ENCODE measurements at regions not wholly inside any gene's neighbourhood (a gene's known extent, or its start where the extent isn't known, plus 50 kb on each side); places are given as distances from the start of the nearest gene placed in this dataset.

- Histone ChIP-seq H3K4me1 (no peaks in the 10 kb centered on the region), H3K27me3 (no peaks in the 10 kb centered on the region), H3K4me3 (no peak overlapping the region), H3K27ac (no peak overlapping the region), H3K36me3 (no peaks in the 10 kb centered on the region), H3K9me3 (no peaks in the 10 kb centered on the region)
- intact Hi-C loops (cut with DNase I): no loop called here
- ATAC-seq (no peak), DNase-seq (no peak)
- WGBS, 4 donors: 69 to 78% (median 77%) methylated on average over 8 of the region's 8 CpGs
- TF ChIP-seq CTCF (IDR thresholded peaks at IDR 0.05) (no peak), POLR2A (IDR thresholded peaks at IDR 0.05) (no peak)
Observed at GRCh38 chr16:26762594-26762993, 304.1 kb upstream of the C16orf82 start.

- no peak overlapping the region for H3K27ac ChIP-seq
- DNase-seq: peak in 1 of 5 donors; percentile 13
- H3K9me3 ChIP-seq: no peaks in the 10 kb centered on the region
- no peaks in the 10 kb centered on the region for H3K4me1 ChIP-seq
- H3K4me3 ChIP-seq: no peak overlapping the region
- TF ChIP-seq CTCF (IDR thresholded peaks at IDR 0.05): peak in 10 of 12 donors; percentile 10 to 63 (median 35)
- TF ChIP-seq POLR2A (IDR thresholded peaks at IDR 0.05): no peak
- no peaks in the 10 kb centered on the region for H3K36me3 ChIP-seq
- WGBS, 4 donors: 25 to 35% (median 27%) methylated on average over 4 of the region's 4 CpGs
- peak in 1 of 4 donors; percentile 56 for ATAC-seq
- no peaks in the 10 kb centered on the region for H3K27me3 ChIP-seq
- intact Hi-C loops (cut with DNase I): no loop called here
Observed at GRCh38 chr16:26765087-26765486, 301.6 kb upstream of the C16orf82 start.

- 55 to 69% (median 61%) methylated on average over 9 of the region's 9 CpGs for WGBS, 4 donors
- intact Hi-C loops (cut with DNase I): no loop called here
Observed at GRCh38 chr16:26768385-26769010, 298.2 kb upstream of the C16orf82 start.

GRCh38 chr16:26770547-26770946 lies 296.2 kb upstream of the C16orf82 start:
- TF ChIP-seq POLR2A (IDR thresholded peaks at IDR 0.05) (no peak), CTCF (IDR thresholded peaks at IDR 0.05) (no peak)
- H3K9me3 ChIP-seq: no peaks in the 10 kb centered on the region
- H3K36me3 ChIP-seq: no peaks in the 10 kb centered on the region
- no peak overlapping the region for H3K4me3 ChIP-seq
- ATAC-seq: no peak
- intact Hi-C loops (cut with DNase I): no loop called here
- DNase-seq: no peak
- H3K27me3 ChIP-seq: peaks cover 0 to 6% (median 0%) of the 10 kb centered on the region in 9 donors
- no peak overlapping the region for H3K27ac ChIP-seq
- H3K4me1 ChIP-seq: no peaks in the 10 kb centered on the region

More at GRCh38 chr16:26768385-26769010, 298.2 kb upstream of the C16orf82 start:
- H3K4me1 ChIP-seq: no peaks in the 10 kb centered on the region
- H3K4me3 ChIP-seq: no peak overlapping the region
- H3K27me3 ChIP-seq: peaks cover 0 to 4% (median 0%) of the 10 kb centered on the region in 9 donors
- TF ChIP-seq CTCF (IDR thresholded peaks at IDR 0.05) (no peak), POLR2A (IDR thresholded peaks at IDR 0.05) (no peak)
- H3K27ac ChIP-seq: no peak overlapping the region
- ATAC-seq (no peak), DNase-seq (no peak)
- H3K36me3 ChIP-seq: no peaks in the 10 kb centered on the region
- H3K9me3 ChIP-seq: no peaks in the 10 kb centered on the region

Measured in heart left ventricle (tissue), 16 donors.